Smooth muscle cell (in vitro differentiated cells): ENCODE measurements at regions not wholly inside any gene's neighbourhood (a gene's known extent, or its start where the extent isn't known, plus 50 kb on each side); places are given as distances from the start of the nearest gene placed in this dataset.
"Not testable (repeated sequence)": the region's sequence is repeated elsewhere in the genome, so short reads cannot be mapped to it uniquely, and the experiment has no call there.

Experiments
- DNase-seq: peaks from one replicate; lab custom pipeline; 2025; ENCODE audit not compliant: unreplicated experiment; lab: John Stamatoyannopoulos, UW
- H2AFZ ChIP-seq: fragments of 200-600 bp; sonication (generic); 2 replicates; pipeline ENCODE4 v1.6.0; 2016; ENCODE audit warnings: antibody characterized with exemption, low read depth, mild to moderate bottlenecking
- H3F3A ChIP-seq: fragments of 200-600 bp; sonication (generic); 2 replicates; pipeline ENCODE4 v1.6.0; 2017; ENCODE audit warnings: antibody characterized with exemption, low read depth
- H3K27ac ChIP-seq: fragments of 200-600 bp; sonication (generic); 2 replicates; pipeline ENCODE4 v1.5.1; 2016; ENCODE audit warnings: low read depth, mild to moderate bottlenecking
- H3K27me3 ChIP-seq: fragments of 200-600 bp; sonication (generic); 2 replicates; pipeline ENCODE4 v1.6.1; 2016; ENCODE audit warnings: low read depth, mild to moderate bottlenecking
- H3K36me3 ChIP-seq: fragments of 200-600 bp; sonication (generic); 2 replicates; pipeline ENCODE4 v1.5.1; 2016; ENCODE audit warnings: low read depth
- H3K4me1 ChIP-seq: fragments of 200-600 bp; sonication (generic); 2 replicates; pipeline ENCODE4 v1.5.1; 2016; ENCODE audit warnings: low read depth
- H3K4me2 ChIP-seq: fragments of 200-600 bp; sonication (generic); 2 replicates; pipeline ENCODE4 v1.6.0; 2016; ENCODE audit warnings: mild to moderate bottlenecking
- H3K4me3 ChIP-seq: fragments of 200-600 bp; sonication (generic); 2 replicates; pipeline ENCODE4 v1.5.1; 2016; ENCODE audit warnings: mild to moderate bottlenecking
- H3K79me2 ChIP-seq: fragments of 200-600 bp; sonication (generic); 2 replicates; pipeline ENCODE4 v1.6.0; 2016; ENCODE audit warnings: low read depth, mild to moderate bottlenecking
- H3K9ac ChIP-seq: fragments of 200-600 bp; sonication (generic); 2 replicates; pipeline ENCODE4 v1.6.0; 2016; ENCODE audit warnings: low read depth
- H3K9me3 ChIP-seq: fragments of 200-600 bp; sonication (generic); replicated peaks from 2 replicates; pipeline ENCODE4 v1.5.1; 2016; ENCODE audit warnings: low read depth
- H4K20me1 ChIP-seq: fragments of 200-600 bp; sonication (generic); 2 replicates; pipeline ENCODE4 v1.6.0; 2016; ENCODE audit warnings: low read depth
- WGBS: methylation state at CpG from one replicate; pipeline ENCODE4 v1.1.7; 2016; ENCODE audit warnings: low lambda C conversion rate; 5-methylcytosine and 5-hydroxymethylcytosine counted together
- TF ChIP-seq, protein P1 (sequence below): fragments of 200-600 bp; sonication (generic); IDR thresholded peaks from 2 replicates; pipeline ENCODE4 v1.5.1; 2017; ENCODE audit warnings: borderline replicate concordance, mild to moderate bottlenecking, antibody characterized with exemption; ENCODE audit not compliant: insufficient read depth, poor library complexity, severe bottlenecking

DNA sequence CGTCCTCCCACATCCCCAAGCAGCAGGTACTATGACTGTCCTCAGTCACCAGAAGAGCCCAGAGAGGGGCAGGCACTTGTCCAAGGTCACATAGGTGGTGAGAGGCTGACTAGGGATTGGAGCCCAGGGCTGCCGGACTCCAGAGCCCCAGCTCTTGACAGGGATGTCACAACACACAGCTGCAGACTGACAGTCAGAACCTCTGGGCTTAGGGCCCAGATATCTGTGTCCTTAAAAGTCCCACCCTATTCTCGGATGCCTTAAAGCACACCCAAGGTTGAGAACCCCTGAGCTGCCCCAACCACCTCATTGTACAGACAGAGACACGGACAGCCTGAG is 622.9 kb downstream of the MATN1 start:
- Histone ChIP-seq H4K20me1 (no peaks in the 10 kb centered on the region), H3K9ac (no peak overlapping the region), H3F3A (no peaks in the 10 kb centered on the region), H3K9me3 (no peaks in the 10 kb centered on the region), H3K4me1 (no peaks in the 10 kb centered on the region), H3K79me2 (no peaks in the 10 kb centered on the region), H3K36me3 (no peaks in the 10 kb centered on the region), H3K27ac (no peak overlapping the region), H2AFZ (no peak overlapping the region), H3K27me3 (peaks cover 14% of the 10 kb centered on the region), H3K4me2 (no peak overlapping the region), H3K4me3 (no peak overlapping the region)
- TF ChIP-seq, protein P1, sequence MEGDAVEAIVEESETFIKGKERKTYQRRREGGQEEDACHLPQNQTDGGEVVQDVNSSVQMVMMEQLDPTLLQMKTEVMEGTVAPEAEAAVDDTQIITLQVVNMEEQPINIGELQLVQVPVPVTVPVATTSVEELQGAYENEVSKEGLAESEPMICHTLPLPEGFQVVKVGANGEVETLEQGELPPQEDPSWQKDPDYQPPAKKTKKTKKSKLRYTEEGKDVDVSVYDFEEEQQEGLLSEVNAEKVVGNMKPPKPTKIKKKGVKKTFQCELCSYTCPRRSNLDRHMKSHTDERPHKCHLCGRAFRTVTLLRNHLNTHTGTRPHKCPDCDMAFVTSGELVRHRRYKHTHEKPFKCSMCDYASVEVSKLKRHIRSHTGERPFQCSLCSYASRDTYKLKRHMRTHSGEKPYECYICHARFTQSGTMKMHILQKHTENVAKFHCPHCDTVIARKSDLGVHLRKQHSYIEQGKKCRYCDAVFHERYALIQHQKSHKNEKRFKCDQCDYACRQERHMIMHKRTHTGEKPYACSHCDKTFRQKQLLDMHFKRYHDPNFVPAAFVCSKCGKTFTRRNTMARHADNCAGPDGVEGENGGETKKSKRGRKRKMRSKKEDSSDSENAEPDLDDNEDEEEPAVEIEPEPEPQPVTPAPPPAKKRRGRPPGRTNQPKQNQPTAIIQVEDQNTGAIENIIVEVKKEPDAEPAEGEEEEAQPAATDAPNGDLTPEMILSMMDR: no peak
- 85% methylated on average over 4 of the region's 4 CpGs for WGBS
- no peak for DNase-seq

DNA sequence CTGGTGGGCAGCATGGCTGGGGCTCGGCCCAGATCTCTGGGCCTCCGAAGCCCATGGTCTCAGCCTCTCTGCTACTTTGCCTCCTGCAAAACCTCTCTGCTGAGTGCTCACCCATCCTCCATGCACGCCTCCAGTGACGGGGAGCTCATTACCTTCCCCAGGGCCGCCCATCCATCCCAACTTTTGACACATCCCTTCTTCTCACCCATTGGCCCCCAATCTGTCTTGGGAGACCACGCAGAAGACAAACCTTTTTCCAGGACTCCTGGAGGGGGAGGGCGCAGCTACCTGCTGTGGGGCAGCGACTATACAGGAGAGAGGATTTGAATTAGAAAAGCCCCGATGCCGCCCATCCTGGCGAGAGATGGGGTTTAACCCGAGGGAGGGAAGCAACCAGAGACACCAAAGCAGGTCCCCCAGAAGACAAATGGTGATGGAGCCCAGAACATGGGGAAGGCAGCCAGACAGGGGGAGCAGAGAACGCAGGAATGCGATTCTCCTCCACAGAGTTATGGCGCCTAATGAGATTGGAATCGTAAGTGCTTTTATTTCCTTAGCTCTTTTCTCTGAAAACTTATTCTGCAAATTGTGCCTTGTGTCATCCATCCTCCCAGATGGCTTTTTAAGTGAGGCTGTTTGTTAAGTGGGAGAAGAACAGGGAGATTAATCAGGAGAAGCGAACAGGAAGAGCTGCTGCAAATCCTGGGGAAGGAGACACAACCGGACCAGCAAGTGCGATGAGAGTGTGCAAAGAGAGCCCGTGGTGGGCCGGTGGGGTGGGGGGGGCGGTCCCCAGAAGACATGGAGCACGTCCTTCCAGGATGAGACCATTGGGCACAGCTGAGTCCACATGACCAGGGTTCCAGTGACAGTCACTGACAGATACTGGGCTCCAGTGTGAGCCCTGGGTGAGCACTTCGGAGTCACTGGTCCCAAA is 623.5 kb downstream of the MATN1 start:
- no peak overlapping the region for H3K27ac ChIP-seq

DNA sequence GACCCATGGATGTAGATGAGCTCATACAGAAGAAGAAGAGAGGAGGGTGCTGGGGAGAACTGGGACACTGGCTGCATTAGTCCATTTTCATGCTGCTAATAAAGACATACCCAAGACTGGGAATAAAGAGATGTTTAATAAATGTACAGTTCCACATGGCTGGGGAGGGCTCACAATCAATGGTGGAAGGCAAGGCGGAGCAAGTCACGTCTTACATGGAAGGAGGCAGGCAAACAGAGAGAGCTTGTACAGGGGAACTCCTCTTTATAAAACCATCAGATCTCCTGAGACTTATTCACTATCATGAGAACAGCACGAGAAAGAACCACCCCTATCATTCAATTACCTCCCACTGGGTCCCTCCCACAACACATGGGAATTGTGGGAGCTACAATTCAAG is 625.5 kb downstream of the MATN1 start:
- not testable (repeated sequence) for H2AFZ ChIP-seq, H3K36me3 ChIP-seq, H3K79me2 ChIP-seq, H3K4me3 ChIP-seq, H3K9me3 ChIP-seq, H4K20me1 ChIP-seq, H3K4me1 ChIP-seq, H3K27ac ChIP-seq, H3K4me2 ChIP-seq, DNase-seq, H3K27me3 ChIP-seq, H3F3A ChIP-seq, H3K9ac ChIP-seq
- 94% methylated on average over 3 of the region's 3 CpGs for WGBS

More for the DNA sequence above, 623.5 kb downstream of the MATN1 start:
- Histone ChIP-seq H3K79me2 (no peaks in the 10 kb centered on the region), H3K36me3 (no peaks in the 10 kb centered on the region), H3F3A (no peaks in the 10 kb centered on the region), H3K4me2 (no peak overlapping the region), H3K4me3 (no peak overlapping the region), H3K4me1 (no peaks in the 10 kb centered on the region), H3K9me3 (no peaks in the 10 kb centered on the region), H3K9ac (no peak overlapping the region), H3K27me3 (peaks cover 7% of the 10 kb centered on the region), H4K20me1 (no peaks in the 10 kb centered on the region), H2AFZ (no peak overlapping the region)
- no peak for DNase-seq
- WGBS: 83% methylated on average over 24 of the region's 24 CpGs
- TF ChIP-seq, protein P1: no peak

DNA sequence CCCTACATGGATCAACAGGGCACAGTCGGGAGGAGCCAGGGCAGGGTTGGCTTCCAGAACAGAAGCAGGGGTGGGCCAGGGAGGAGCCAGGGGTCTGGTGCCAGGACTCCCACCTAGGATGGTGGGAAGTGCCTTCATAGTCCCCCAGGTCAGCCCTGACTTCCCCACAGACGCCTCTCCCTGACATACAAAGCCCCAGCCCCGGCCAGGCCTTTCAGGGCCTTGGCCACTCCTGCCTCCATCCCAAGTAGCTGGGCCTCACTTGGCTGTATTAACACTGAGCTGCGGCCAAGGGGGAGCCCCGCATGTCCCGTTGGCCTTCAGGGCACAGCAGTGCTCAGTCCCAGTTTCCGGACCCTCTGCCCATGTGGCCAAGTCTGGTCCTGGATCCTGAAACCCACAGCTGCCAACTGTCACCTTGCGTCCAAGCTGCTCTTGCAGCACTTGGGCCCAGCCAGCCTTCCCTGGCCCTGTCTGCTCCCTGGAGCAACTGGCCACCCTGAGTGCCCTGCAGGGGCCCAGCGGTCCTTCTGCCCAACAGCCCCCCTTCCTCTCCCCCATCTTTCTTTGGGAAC is 627.8 kb downstream of the MATN1 start:
- Histone ChIP-seq H4K20me1 (no peaks in the 10 kb centered on the region), H3K9me3 (no peaks in the 10 kb centered on the region), H3K4me1 (no peaks in the 10 kb centered on the region), H3K79me2 (no peaks in the 10 kb centered on the region), H3K4me3 (no peak overlapping the region), H3K4me2 (no peak overlapping the region), H3K27ac (no peak overlapping the region), H2AFZ (no peak overlapping the region), H3K36me3 (no peaks in the 10 kb centered on the region), H3K27me3 (peaks cover 25% of the 10 kb centered on the region), H3K9ac (no peak overlapping the region), H3F3A (no peaks in the 10 kb centered on the region)
- no peak for DNase-seq
- WGBS: 92% methylated on average over 9 of the region's 9 CpGs
- TF ChIP-seq, protein P1: no peak
